LNCAP (cell line): ENCODE measurements at regions not wholly inside any gene's neighbourhood (a gene's known extent, or its start where the extent isn't known, plus 50 kb on each side); places are given as distances from the start of the nearest gene placed in this dataset.

Source experiments
- CTCF ChIP-seq: fragments of 450-650 bp; IDR thresholded peaks from 2 replicates; pipeline ENCODE4 v1.5.1; 2017; ENCODE audit warnings: mild to moderate bottlenecking

DNA sequence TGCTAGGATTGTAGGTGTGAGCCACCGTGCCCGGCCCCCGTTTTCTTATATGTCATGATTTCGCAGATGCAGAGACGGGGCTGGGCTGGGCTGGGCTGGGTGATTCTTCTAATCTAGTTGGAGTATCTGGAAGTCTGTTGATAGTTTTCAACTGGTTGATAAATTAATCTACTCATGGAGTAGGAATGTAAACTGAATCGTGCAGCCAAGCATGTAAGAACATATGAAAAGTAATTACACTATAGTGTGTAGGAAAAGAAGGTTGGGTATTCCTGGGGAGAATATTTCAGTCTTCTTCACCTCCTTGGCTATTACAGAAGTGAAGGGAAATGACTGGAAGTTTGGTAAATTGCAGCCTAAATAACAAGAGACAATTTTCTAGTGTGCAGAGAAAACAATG lies 82.6 kb upstream of the MAGI1 start:
- TF ChIP-seq CTCF, result no peak

DNA sequence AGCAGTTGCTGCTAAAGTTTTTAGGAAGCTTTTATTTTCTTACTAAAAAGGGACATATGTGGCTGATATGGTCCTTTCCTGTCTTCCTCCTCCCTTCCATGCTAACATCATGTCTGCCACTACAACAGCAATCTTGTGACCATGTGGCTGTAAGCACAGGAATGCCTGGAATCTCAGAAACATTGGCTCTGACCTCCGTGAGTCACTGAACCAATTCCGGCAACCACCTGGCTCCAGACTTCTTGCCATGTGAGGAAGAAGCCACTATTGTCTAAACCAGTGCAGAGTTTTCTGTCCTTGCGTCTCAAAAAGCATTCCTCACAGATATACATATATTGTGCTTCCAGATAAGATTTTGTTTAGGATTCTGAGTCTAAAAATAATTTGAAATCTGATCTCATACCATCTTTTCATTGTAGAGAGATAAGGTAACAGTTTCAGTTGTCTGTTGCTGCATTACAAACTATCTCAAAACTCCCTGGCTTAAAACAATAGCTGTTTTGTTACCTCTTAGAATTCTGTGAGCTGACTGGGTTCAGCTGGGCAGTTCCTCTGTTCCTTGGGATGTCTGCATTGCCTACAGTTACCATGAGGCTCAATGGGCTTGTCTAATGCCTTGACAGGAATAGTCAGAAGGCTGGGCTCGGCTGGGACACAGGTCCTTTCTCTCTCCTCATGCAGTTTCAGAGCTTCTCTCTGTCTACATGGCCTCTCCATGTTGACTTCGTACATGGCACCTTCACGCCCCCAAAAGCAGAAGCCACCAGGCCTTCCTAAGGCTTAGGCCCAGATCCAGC lies 77.3 kb upstream of the MAGI1 start:
- TF ChIP-seq CTCF, result no peak

- no peak for TF ChIP-seq CTCF
Measured at GRCh38 chr3:66113542-66113941, 74.8 kb upstream of the MAGI1 start.

- no peak for TF ChIP-seq CTCF
Measured at GRCh38 chr3:66110840-66111239, 72.1 kb upstream of the MAGI1 start.

DNA sequence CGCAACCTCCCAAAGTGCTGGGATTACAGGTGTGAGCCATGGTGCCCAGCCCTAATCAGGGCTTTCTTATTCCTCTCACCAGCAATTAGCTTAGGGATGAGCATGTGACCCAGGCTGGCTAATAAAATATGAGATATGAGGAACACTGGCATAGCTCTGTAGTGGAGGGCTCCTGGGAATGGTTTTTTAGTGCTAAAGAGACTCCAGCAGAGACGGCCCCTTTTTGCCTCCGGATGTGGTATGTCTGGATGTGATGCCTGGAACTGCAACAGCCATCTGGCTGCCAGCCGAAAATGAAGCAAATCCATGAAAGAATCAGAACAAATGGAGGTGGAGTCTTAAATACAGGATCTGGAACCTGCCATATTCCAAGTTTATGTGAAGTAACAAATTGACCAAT lies 69.1 kb upstream of the MAGI1 start:
- no peak for TF ChIP-seq CTCF

- TF ChIP-seq CTCF, result no peak
Measured at GRCh38 chr3:66106788-66107187, 68.1 kb upstream of the MAGI1 start.

GRCh38 chr3:66104535-66104934 lies 65.8 kb upstream of the MAGI1 start:
- no peak for TF ChIP-seq CTCF

- no peak for TF ChIP-seq CTCF
Measured at GRCh38 chr3:66103729-66104128, 65.0 kb upstream of the MAGI1 start.
